ENCODE measurements at regions not wholly inside any gene's neighbourhood (a gene's known extent, or its start where the extent isn't known, plus 50 kb on each side); places are given as distances from the start of the nearest gene placed in this dataset.

- TF ChIP-seq CTCF (conservative IDR thresholded peaks at IDR 0.05 in 1 of 2, IDR thresholded peaks at IDR 0.05 in 1 of 2; ENCODE audit: extremely low read depth in 1 of 2, insufficient read depth in 1 of 2, low read depth in 1 of 2, low read length in 2 of 2): no peak
- no peak for TF ChIP-seq EZH2 (IDR thresholded peaks at IDR 0.05; ENCODE audit: borderline replicate concordance, low read length)
Observed at GRCh38 chr15:95895508-95895907, 435.0 kb upstream of the NR2F2 start.
